SU-DHL-6 (cell line): ENCODE measurements at regions not wholly inside any gene's neighbourhood (a gene's known extent, or its start where the extent isn't known, plus 50 kb on each side); places are given as distances from the start of the nearest gene placed in this dataset.

ENCODE experiments used
- H2AFZ ChIP-seq: fragments of 200-600 bp; sonication (generic); 2 replicates; pipeline ENCODE4 v1.6.1; 2014; ENCODE audit warnings: low read depth, mild to moderate bottlenecking, moderate library complexity, mixed read lengths, antibody characterized with exemption, low read length; ENCODE audit not compliant: severe bottlenecking
- H3F3A ChIP-seq: fragments of 200-600 bp; shearing (Covaris generic); 2 replicates; pipeline ENCODE4 v1.6.0; 2016; ENCODE audit warnings: antibody characterized with exemption, mild to moderate bottlenecking; ENCODE audit not compliant: insufficient read depth
- H3K27ac ChIP-seq: fragments of 200-600 bp; sonication (generic); 2 replicates; pipeline ENCODE4 v1.5.1; 2016; ENCODE audit warnings: low read depth, mild to moderate bottlenecking, low read length, moderate library complexity, mixed read lengths
- H3K27me3 ChIP-seq: fragments of 200-600 bp; sonication (generic), shearing (Covaris generic); 2 replicates; pipeline ENCODE4 v1.6.0; 2014; ENCODE audit warnings: mild to moderate bottlenecking, low read length
- H3K36me3 ChIP-seq: fragments of 200-600 bp; sonication (generic); 2 replicates; pipeline ENCODE4 v1.6.1; 2014; ENCODE audit warnings: mild to moderate bottlenecking, low read length, mixed read lengths
- H3K4me2 ChIP-seq: fragments of 300-600, 200-600 bp; shearing (Covaris generic), sonication (generic); 2 replicates; pipeline ENCODE4 v1.6.0; 2014; ENCODE audit warnings: low read length, low read depth, mild to moderate bottlenecking; ENCODE audit not compliant: poor library complexity, severe bottlenecking
- H3K4me3 ChIP-seq: fragments of 200-600 bp; sonication (generic); 2 replicates; pipeline ENCODE4 v1.5.1; 2014; ENCODE audit warnings: antibody characterized with exemption, low read length, mild to moderate bottlenecking, mixed read lengths; ENCODE audit not compliant: insufficient read depth, poor library complexity, severe bottlenecking
- H3K79me2 ChIP-seq: fragments of 200-600 bp; sonication (generic); 2 replicates; pipeline ENCODE4 v1.6.1; 2014; ENCODE audit warnings: mild to moderate bottlenecking, low read length, moderate library complexity; ENCODE audit not compliant: insufficient read depth
- H3K9ac ChIP-seq: fragments of 200-600 bp; sonication (generic); 2 replicates; pipeline ENCODE4 v1.7.0; 2014; ENCODE audit warnings: mild to moderate bottlenecking, low read length
- H3K9me2 ChIP-seq: fragments of 200-600 bp; sonication (generic); replicated peaks from 2 replicates; pipeline ENCODE4 v1.6.1; 2014; ENCODE audit warnings: low read length; ENCODE audit not compliant: insufficient read depth
- H3K9me3 ChIP-seq: fragments of 200-600 bp; sonication (generic); 2 replicates; pipeline ENCODE4 v1.6.1; 2014; ENCODE audit warnings: low read length, mixed read lengths; ENCODE audit not compliant: insufficient read depth
- H4K20me1 ChIP-seq: fragments of 200-600 bp; sonication (generic); 2 replicates; pipeline ENCODE4 v1.6.1; 2014; ENCODE audit warnings: low read depth, mild to moderate bottlenecking, antibody characterized with exemption, low read length, moderate library complexity, mixed read lengths
- EZH2phosphoT487 ChIP-seq: fragments of 200-600 bp; sonication (generic), shearing (Covaris generic); conservative IDR thresholded peaks from 2 replicates; pipeline ENCODE4 v1.6.1; 2018; ENCODE audit warnings: mild to moderate bottlenecking, antibody characterized with exemption, low read length, moderate library complexity, mixed read lengths
- TF ChIP-seq, protein P1 (sequence below): fragments of 200-600 bp; sonication (generic); IDR thresholded peaks from one replicate; pipeline ENCODE4 v1.5.1; 2017; ENCODE audit warnings: antibody characterized with exemption, mild to moderate bottlenecking, low read length, moderate library complexity; ENCODE audit not compliant: insufficient read depth, poor library complexity, severe bottlenecking

DNA sequence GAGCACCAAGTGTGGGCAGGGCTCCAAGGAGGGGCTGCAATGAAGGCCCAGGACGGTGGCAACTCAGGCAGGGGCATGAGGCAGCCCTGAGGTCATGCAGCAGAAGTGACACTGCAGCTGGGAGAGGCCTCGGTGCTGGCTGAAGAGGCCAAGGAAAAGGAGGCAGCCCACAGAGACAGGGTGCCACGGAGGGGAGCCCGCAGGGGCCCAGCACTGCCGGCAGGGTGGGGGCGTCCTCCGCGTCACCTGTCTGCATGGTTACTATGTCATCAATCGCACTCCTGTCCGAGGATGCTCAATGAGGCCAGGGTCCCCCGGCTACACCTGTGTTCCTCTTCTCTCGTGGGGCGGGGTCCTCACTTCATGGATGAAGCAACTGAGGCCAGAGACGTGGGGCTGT is 123.1 kb downstream of the TUBA3C start:
- Histone ChIP-seq H3K27me3 (no peaks in the 10 kb centered on the region), H3K4me2 (no peak overlapping the region), H3K9me3 (no peaks in the 10 kb centered on the region), H3K79me2 (no peaks in the 10 kb centered on the region), H3K4me3 (no peak overlapping the region), H3F3A (no peaks in the 10 kb centered on the region), H3K9ac (no peak overlapping the region), H3K36me3 (no peaks in the 10 kb centered on the region), H3K9me2 (no peaks in the 10 kb centered on the region), H3K27ac (no peak overlapping the region), H4K20me1 (no peaks in the 10 kb centered on the region), H2AFZ (no peak overlapping the region)
- TF ChIP-seq, protein P1, sequence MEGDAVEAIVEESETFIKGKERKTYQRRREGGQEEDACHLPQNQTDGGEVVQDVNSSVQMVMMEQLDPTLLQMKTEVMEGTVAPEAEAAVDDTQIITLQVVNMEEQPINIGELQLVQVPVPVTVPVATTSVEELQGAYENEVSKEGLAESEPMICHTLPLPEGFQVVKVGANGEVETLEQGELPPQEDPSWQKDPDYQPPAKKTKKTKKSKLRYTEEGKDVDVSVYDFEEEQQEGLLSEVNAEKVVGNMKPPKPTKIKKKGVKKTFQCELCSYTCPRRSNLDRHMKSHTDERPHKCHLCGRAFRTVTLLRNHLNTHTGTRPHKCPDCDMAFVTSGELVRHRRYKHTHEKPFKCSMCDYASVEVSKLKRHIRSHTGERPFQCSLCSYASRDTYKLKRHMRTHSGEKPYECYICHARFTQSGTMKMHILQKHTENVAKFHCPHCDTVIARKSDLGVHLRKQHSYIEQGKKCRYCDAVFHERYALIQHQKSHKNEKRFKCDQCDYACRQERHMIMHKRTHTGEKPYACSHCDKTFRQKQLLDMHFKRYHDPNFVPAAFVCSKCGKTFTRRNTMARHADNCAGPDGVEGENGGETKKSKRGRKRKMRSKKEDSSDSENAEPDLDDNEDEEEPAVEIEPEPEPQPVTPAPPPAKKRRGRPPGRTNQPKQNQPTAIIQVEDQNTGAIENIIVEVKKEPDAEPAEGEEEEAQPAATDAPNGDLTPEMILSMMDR, result no peak
- no peak for TF ChIP-seq EZH2phosphoT487

DNA sequence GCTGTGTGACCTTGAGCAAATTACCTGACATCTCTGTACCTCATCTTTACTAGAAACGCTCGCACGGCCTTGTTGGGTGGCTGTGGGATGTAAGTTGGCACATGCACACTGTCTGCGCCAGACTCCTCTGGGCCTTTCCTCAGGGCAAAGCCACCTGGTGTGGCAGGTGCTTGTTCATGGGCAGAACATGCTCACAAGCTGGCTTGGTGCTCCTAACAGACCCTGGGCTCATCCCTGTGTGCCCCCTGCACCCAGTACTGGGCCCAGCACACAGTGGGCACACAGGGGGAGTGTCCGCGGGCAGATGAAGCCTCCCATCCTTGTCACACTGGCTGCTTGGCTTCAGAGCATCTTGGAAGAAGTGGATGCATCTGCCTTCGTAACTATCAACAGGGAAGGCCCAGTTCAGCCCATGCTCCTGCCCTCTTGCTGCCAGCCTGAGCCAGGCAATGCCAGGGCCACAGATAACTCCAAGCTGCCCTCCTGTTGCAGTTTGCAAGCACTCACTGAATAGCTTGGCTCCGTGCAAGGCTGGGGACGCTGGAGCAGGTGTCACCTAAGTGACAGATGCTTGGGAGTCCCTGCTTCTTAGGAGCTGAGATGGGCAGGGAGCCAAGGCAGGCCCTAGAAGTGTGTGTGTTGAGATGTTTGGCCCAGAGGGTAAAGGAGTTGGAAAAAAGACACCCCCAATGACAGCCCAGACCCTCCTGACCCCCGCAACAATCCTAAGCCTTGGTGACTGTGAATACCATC is 123.9 kb downstream of the TUBA3C start:
- Histone ChIP-seq H3K79me2 (no peaks in the 10 kb centered on the region), H3K9me3 (no peaks in the 10 kb centered on the region), H3K4me3 (no peak overlapping the region), H3K27me3 (no peaks in the 10 kb centered on the region), H4K20me1 (no peaks in the 10 kb centered on the region), H3K27ac (no peak overlapping the region), H3K36me3 (no peaks in the 10 kb centered on the region), H3K9ac (no peak overlapping the region), H3K9me2 (no peaks in the 10 kb centered on the region), H3K4me2 (no peak overlapping the region), H2AFZ (no peak overlapping the region), H3F3A (no peaks in the 10 kb centered on the region)
- TF ChIP-seq, protein P1, result no peak
- TF ChIP-seq EZH2phosphoT487, result no peak

DNA sequence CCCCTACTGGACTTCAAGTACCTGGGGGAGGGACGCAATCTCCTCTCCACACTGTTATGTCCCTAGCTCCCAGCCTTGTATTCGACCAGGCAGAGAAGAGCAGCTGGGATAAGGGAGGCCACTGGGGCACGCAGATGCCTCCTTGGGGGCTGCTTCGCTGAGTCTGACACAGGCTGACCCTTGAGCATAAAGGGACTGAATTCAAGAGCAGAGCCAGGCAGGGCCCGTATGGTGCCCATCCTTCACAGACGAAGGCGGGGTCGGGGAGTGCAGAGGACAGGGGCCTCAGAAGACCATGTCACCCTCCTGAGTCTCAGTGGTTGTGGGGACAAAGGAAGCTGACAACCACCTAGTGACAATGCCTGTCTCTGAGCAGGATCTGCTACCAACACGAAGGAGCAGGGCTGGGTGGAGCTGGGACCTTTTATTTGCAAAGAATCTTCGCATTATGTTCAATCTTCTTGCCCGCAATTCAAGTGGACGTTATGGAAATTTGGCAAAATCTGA is 124.6 kb downstream of the TUBA3C start:
- no peak overlapping the region for H3K4me3 ChIP-seq
- H3K9me3 ChIP-seq, result no peaks in the 10 kb centered on the region
- no peak overlapping the region for H3K4me2 ChIP-seq
- H3K27me3 ChIP-seq, result no peaks in the 10 kb centered on the region
- H3K36me3 ChIP-seq, result no peaks in the 10 kb centered on the region
- TF ChIP-seq, protein P1, result no peak
- TF ChIP-seq EZH2phosphoT487, result no peak
- H3K27ac ChIP-seq, result no peak overlapping the region
- H4K20me1 ChIP-seq, result no peaks in the 10 kb centered on the region
- no peak overlapping the region for H3K9ac ChIP-seq
- no peaks in the 10 kb centered on the region for H3K9me2 ChIP-seq
- no peak overlapping the region for H2AFZ ChIP-seq
- H3F3A ChIP-seq, result no peaks in the 10 kb centered on the region
- no peaks in the 10 kb centered on the region for H3K79me2 ChIP-seq
